GM21390 (cell line): ENCODE measurements at regions not wholly inside any gene's neighbourhood (a gene's known extent, or its start where the extent isn't known, plus 50 kb on each side); places are given as distances from the start of the nearest gene placed in this dataset.
A peak's percentile ranks its signal among the peaks of the same experiment; 100 is the strongest.

Experiments used
- ATAC-seq: cut with Tn5 transposase; IDR thresholded peaks from one replicate; pipeline ENCODE4 v1.9.1; 2021; ENCODE audit not compliant: unreplicated experiment

DNA sequence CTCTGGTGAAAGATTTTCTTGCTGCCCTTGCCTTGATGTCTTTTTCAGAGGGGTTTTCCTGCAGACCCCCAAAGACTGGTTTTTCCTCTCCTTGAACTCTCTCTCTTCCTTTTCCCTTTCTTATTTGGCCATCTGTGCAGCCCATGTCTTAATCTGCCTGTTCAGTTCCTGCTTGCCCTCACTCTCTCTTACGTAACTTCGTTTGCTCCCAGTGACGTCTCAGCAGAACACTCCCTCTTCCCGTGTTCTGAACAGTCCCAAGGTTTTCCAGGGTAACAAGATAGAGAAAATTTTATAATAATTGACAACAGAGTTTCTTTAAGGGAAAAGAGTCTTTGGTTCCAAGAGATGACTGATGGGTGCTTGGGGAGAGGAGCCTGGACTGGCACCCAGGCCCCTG lies 109.1 kb upstream of the LMO4 start:
- ATAC-seq, result no peak

DNA sequence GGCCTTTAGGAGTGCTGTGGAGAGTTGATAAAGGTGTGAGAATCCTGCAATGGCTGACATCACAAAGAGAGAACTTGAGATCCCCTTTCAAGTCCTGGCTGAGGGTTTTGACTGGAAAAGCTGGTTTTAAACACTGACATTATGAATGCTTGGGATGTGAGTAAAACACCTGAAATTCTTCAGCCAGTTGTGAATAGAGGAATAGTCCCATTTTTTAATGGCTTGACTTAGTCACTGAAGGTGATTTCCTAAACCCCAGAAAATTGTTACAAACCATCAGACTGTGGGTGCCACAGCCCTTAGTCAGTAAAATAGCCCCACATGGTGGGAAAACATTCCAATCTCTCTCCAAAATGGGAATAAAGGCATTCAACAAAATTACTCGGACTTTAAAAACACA lies 107.7 kb upstream of the LMO4 start:
- no peak for ATAC-seq

DNA sequence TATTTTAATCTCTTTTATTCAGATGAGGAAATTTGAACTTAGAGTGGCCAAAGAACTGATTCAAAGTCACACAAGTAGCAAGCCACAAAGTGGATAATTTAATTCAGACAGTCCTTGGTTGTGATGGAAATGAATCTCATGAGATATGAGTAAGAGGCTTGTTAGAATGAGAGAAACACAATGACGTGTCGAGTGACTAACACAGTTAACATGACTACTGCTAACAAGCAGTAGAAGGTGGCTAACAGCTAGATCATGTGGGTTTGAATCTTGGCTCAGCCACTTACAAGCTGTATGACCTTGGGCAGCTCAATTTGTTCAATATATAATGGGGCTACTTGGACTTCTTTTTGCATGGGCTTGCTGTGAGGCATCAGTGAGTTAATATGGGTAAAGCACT lies 104.5 kb upstream of the LMO4 start:
- no peak for ATAC-seq

DNA sequence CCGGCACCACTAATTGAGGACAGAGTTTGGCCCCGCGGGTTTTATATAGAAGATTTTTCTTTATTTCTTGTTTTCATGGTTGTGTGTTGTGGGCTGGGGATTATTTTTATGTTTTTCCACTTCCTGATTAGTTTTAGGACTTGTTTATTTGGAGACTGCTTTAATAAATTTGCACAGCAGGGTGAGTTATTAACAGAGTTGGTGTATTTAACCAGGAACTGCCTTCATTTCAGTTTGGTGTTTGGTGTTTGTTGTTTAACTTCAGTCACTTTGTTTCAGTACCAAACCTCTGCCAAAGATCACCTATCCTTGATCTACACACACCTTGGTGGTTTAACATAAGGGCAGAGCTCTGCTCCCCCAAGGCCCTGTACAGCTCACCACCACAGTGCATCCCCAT lies 103.5 kb upstream of the LMO4 start:
- ATAC-seq, result no peak

DNA sequence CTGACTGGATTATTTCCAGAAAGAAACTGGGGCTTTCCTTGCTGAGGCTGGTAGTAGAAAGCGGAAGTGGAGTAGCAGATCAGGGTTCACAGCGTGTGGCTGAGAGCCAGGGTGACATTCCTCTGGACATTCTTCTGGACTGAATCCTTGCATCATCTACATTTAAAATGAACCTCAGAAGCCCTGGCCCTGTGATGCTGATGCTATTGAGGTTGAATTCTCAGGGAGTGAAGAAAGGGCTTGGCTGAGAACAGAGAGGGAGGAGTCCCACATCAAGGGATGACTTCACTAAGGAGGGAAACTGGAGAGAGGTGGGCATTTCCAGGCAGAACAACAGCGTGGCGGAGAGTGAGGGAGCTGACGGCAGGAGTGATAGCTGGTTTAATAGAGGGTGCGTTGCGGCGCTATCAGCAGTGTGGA lies 102.3 kb upstream of the LMO4 start:
- ATAC-seq, result peak; percentile 53

DNA sequence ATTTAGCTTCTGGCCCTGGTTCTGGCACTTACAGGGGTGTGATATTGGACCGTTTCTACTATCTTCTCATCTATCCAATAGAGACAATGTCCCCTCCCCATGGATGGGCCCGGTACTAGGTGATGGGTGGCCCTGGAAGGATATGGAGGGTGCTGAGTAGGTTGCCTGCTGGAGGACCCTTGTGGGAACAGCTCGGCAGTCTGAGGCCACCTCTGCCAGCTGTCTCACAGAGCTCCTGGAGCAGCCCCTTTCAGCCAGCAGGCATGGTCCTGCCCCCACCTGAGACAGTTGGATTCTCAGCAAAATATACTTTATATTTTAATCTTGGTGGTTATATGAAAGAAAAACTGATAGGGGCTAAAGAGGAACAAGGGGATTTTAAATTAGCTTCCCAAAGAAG lies 101.0 kb upstream of the LMO4 start:
- ATAC-seq, result no peak

DNA sequence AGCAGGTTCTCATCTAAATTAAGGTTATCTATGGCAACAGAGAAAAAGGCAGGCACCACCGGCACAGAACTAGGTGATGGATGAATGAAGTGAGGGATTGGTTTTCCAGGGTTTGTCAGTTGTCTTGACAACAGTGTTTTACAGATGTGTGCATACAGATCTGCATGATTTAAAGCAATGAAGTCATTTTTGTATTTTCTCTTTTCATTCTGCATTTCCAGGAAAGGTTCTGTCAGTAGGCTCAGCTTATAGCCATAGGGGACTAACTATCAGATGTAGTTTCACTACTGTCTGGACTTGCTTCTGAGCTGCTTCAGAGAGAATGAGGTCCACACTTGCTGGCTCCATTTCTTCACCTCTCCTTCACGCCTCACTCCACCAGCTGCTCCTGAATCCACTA lies 98.2 kb upstream of the LMO4 start:
- ATAC-seq, result no peak

DNA sequence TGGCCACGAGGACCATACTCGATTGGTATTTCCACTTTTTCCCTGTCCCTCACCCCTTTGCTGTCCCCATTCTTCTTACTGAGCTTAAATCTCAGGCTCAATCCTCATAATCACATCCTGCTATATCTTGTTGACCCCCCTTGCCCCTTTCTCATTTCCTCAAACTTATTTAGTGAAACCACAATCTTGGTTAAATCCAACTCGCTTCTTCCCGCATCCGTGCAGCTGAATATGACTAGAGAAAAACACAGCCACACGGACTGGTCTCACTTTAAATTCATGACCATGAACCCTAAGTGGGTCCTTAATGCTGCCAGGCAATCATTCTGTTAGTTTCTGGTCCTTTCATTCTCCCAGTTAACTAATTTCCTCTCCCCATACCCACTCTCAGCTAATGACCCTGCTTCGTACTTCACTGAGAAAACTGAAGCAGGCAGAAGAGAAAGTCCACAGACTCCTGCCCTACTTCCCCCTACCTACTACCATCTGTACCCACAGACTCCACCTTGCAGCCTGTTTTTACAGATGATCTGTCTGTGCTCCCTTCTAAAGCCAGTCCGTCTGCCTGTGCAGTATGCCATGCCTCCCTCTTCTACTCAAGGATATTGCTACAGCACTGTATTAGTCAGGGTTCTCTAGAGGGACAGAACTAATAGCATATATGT lies 96.8 kb upstream of the LMO4 start:
- ATAC-seq, result no peak

DNA sequence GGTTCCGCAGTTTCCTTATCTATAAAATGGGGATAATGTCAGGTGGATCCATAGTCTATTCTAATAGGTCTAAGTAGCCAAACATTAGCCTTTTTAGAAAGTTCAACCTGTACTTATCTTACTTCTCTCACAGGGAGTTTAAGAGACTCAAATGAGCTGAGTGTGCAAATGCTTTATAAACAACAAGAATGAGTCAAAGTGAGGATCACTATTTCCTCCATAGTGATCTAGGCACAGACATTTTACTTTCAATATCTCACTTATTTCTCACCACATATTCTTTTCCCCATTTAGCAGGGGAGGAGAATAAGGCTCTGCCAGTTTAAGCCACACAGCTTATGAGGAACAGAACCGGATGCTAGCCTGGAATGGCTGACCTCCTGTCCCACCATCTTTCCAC lies 92.1 kb upstream of the LMO4 start:
- no peak for ATAC-seq

DNA sequence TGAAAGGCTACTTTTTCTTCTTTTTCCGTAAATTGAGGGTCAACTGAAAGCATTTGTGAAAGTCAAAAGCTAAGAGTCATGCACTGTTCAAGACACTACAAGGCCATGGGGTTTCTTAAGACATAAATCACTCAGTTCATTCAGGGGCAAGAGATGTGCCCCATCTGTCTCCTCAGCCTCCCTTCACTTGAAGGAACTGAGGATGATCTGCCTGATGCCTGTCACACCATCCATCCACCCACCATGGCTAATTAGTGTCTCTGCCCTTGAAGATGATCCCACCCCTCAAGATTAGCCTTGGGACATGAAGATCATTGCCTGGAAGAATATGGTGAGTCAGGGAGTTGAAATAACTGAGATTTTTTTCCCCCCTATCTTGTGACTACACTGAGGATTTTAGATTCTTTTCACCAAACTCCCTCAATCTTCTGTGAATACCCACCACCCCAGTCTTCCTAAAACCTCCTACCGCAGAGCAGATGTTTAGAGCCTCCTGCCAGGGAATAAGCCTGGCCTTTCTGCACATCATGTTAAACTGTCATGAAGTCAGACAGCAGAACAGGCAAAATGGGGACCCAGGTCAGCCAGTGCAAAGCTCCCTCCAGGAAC lies 88.6 kb upstream of the LMO4 start:
- ATAC-seq, result no peak

DNA sequence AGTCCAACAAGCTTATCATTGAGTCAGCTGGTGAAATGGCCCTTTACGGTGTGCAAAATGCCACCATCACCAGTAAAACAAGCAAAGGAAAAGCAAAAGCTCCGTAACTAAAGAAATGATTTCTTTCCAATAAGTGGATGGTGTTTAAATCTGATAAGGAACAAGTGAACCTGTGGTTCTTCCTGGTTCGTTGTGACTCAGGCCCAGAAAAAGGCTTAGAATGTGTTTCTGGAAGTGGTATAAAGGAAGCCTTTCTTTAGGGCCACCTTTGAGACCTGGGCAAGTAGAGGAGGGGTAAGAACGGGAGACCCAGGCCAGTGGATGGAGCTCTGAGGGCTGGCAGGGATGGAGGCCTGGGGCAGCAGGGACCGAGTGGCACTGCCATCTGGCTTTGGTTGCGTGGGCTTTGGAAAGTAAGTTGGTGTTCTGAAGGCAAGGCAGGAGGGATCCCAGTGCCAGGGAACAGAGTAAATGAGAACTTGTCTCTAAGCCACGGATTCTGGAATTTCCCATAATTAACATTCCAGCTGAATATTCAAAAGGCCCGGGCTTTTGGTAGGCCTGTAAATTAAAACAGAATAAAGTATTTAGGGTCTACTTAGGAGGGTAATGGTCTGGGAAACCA lies 87.9 kb upstream of the LMO4 start:
- no peak for ATAC-seq

DNA sequence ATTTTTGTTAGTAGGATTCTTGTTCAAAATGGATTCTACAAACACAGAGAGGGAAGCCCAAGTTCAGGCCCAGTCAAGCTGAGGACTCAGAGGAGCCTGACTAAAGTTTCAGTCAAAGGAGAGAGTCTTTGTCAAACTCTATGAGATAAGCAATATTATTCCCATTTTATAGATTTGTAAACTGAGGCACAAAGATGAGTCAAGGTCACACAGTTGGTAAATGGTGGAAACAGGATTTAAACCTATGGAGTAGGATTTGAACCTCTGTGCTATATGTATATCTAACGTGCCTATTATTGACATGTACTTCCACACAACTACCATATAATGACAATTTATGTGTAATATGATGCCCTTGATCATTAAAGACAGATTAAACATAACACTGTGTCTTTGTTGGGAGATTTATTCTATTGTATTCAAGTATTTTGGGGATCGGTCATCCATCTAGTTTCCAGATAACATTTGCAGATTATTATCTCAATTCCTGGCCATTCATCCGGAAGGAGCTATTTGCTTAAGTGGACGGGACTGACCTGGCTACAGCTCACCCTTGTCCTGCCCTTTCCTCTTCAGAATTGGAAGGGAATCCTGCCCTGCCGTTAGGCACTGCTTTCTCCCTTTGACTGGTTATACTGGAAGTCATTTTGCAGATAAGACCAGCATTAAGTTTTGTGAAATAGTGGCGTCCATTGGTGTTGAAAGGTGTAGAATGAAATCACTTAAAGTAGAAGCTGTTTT lies 86.1 kb upstream of the LMO4 start:
- no peak for ATAC-seq

DNA sequence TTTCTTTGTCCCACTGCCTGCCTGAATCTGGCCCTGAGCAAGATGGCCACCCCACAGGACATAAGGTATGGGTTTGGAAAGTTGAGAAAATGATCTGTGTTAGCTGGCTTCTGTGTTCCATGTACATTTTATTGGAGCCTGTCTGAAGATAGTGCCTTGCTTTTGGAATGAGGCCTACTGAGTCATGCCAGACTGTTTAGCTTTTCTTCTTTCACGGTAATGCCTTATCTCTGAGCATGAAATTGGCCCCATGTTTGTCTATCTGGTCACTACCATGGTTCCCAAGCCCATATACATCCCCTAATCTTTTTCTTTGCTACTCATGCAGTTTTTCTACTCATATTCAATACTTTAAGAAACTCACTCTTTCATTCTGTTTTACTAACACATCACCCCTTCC lies 85.1 kb upstream of the LMO4 start:
- ATAC-seq, result no peak

DNA sequence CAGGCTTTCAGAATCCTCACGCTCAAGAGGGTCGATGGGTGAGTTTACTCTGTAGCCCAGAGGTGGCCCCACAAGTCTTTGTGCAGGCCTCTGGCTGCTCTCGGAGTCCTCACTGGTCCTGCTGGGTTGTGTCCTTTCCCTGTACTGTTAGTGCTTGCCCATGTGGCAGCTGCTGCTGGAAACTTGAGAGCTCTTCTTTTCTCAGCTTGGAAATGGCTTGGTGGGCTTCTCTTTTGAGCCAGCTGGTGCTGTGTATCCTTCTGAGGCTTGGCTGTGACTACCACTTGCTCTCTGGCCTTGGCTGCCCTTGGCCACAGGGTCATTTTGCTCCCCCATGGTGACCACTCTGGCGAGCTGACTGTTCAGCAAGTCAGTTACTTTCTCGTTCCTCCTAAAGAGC lies 82.2 kb upstream of the LMO4 start:
- no peak for ATAC-seq

DNA sequence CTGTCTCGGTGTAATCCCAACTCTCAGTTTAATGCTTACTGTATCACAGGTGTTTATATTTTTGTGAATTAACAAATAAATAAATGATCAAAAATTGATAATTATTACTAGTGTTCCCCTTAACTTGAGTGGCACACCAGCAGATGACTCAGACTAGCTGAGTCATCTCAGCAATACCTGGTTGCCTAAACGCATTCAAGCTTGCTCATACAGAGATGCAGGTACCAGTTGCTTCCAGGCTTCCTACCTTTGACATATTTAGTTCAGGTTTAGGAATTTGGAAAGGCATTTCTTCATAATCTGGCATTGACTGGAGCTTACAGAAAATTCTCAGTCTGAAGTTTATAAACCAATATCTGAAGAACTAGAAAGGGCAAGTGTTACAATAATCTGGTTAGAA lies 78.9 kb upstream of the LMO4 start:
- ATAC-seq, result no peak

DNA sequence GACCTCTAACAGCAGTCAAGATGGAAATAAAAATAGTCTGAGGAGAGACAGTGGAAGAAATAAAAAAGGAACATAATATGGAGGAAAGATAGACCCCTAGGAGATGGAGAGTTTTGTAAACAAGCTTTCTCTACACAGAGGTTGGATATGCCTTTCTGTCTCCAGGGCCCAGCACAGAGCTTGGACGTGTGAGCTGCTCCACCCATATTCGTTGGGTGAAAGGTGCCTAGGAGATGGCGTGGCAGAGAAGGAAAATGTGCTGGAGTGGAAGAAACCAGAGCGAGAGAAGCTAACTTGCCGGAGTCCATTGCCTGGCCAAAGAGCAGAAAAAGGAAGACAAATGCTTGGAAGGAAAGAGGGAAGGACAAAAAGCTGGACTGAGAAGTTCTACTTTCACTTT lies 78.3 kb upstream of the LMO4 start:
- ATAC-seq, result no peak

DNA sequence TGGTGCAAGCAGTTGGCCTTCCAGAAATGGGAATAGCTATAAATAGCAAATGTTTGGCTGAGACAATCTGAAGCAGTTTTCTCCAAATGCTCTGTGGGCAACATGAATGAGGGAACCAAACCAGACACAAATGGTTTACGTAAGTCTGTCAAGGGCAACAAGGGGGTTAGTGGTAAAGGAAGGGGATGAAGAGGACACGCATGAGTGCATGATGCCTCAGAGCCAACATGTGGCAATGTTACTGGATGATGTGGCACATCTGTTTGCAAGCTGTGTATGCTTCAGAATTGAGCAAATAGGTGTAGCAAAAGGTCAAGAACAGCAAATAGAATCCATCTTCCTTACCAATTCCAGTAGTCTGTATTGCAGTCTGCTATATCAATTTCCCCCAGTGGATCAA lies 76.3 kb upstream of the LMO4 start:
- ATAC-seq, result no peak

DNA sequence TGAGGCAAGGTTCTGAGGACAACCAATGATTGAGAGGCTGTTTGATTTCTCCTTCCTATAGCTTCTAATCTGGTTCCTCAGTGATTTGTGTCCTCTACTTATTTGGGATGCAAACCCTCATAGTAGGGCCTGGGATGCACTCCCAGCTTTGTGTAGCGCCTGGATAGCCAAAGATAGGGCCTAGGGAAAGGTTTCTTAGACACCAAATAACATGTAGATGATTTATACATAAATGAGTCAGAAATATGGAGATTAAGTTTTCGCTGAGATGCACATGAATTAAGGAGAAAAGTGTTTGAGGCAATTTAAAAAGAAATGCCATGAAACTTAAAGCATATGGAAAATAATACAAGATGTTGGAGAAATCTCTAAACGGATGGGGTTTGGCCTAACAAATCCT lies 66.0 kb upstream of the LMO4 start:
- ATAC-seq, result no peak

DNA sequence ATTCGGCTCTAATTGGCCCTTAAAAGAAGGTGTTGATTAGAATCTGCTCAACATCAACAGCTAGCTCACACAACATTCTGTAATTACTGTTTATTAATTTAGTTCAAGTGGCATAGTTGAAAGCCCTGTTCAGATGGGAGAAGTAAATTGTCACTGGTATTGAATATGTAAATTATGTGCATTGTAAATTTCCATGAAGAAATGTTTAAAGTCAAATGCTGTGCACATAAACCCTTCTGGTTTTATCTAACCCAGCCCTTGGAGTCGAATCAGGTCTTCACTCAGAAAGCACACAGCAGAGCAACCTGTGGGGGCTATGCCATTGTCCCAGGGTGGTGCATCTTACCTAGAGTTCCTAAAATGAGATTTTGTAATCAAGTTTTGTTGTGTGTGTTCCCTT lies 65.4 kb upstream of the LMO4 start:
- no peak for ATAC-seq

DNA sequence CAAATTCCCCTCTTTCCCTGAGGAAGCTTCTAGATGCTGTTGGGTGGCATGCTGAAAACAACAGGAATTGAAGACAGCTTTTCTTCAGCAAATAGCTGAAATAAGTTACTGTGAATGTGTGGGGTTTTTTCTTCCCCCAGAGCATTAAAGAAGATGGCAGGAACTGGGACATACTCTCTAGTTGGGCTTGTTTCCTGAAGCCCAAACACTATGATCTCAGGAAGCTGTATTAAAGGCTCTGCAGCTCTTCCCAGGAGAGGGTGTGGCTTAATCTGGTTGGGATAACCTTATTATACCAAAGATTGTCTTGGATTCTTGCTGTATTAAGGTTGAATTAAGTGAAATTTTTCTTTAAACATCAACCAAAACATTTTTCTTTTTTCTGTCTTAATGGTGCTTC lies 64.9 kb upstream of the LMO4 start:
- no peak for ATAC-seq

DNA sequence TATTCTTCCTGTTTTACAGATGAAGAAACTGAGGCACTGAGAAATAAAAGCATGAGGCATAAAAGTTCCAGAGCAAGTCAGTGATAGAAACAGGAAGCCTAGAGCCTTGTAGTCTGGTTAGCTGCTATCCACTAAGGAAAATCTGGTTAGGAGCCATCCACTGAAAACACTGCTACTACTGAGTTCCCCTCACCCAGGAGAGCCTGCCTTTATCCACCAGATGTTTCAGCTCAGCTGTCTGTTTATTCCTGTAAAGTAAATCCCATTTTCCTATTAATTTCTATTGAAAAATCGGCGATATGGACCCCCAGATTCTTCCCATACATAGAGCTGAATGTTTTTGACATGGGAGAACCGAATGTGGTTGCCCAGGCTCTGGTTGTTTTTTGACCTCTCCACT lies 63.7 kb upstream of the LMO4 start:
- ATAC-seq, result no peak

DNA sequence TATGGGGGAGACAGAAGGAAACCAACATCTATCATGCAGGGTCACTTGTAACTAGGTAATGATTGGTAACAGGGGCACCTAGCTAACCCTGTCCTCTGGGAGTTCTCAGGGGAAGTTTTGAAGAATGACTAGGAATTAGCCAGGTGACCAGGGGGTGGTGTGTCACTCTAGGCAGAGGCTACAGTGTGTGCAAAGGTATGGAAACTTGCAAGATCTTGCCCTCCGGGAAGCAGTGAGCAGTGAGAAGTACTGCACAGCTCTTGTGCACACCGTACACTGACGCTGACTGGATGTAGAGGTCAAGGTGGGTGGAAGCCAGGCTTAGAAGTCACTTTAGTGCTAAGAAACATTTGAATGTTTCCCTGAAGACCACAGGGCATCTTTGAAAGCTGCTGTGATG lies 62.9 kb upstream of the LMO4 start:
- no peak for ATAC-seq
